Adipocyte (in vitro differentiated cells): ENCODE measurements at regions not wholly inside any gene's neighbourhood (a gene's known extent, or its start where the extent isn't known, plus 50 kb on each side); places are given as distances from the start of the nearest gene placed in this dataset.

Experiments used
- DNase-seq: peaks from one replicate; pipeline ENCODE4 v3.0.0-alpha.2; 2015; ENCODE audit warnings: low read depth
- H3K27me3 ChIP-seq: replicated peaks from 2 replicates; pipeline ENCODE4 v1.7.0; 2013; ENCODE audit warnings: mild to moderate bottlenecking, low read length, moderate library complexity; ENCODE audit not compliant: control insufficient read depth, insufficient read depth
- H3K36me3 ChIP-seq: 2 replicates; pipeline ENCODE4 v1.7.0; 2013; ENCODE audit warnings: low read length, mild to moderate bottlenecking, moderate library complexity; ENCODE audit not compliant: control insufficient read depth, insufficient read depth, severe bottlenecking
- H3K4me1 ChIP-seq: 2 replicates; pipeline ENCODE4 v1.7.0; 2013; ENCODE audit warnings: mild to moderate bottlenecking, low read length, moderate library complexity; ENCODE audit not compliant: control insufficient read depth, insufficient read depth
- H3K4me3 ChIP-seq: 2 replicates; pipeline ENCODE4 v1.7.0; 2013; ENCODE audit warnings: mild to moderate bottlenecking, low read length, moderate library complexity
- H3K9ac ChIP-seq: 2 replicates; pipeline ENCODE4 v1.7.0; 2013; ENCODE audit warnings: mild to moderate bottlenecking, low read length, moderate library complexity
- H3K9me3 ChIP-seq: 2 replicates; pipeline ENCODE4 v1.7.0; 2013; ENCODE audit warnings: mild to moderate bottlenecking, low read length, moderate library complexity; ENCODE audit not compliant: control insufficient read depth

DNA sequence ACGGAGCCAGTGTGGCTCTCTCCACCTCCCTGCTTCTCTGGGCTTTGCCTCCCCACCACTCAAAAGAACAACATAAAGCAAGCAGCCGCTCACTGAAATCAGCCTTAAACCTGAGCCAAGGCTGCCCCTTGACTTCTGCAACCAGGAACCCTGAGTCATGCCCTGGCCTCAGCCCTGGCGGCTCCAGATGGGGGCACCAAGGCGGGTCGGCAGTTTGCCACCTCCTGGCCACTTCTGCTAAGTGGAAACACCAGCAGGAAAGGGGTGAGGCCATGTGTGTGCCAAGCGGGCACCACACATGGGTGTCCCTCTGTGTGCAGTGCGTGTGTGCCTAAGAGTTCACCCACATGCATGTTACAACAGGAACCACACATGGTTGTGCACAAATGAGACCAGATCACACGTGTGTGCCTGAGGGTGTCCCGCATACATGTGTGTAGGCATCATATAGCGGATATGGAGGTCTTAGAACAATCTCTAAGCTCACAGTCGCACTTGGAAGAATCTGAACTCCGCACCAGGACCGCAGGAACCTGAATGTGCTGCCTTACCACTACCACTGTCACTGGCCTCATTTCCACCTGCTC is 221.2 kb downstream of the MN1 start:
- DNase-seq: no peak
- H3K9me3 ChIP-seq: no peaks in the 10 kb centered on the region
- H3K4me1 ChIP-seq: peaks cover 10% of the 10 kb centered on the region
- H3K36me3 ChIP-seq: no peaks in the 10 kb centered on the region
- H3K9ac ChIP-seq: no peak overlapping the region
- no peak overlapping the region for H3K4me3 ChIP-seq
- H3K27me3 ChIP-seq: peaks cover 8% of the 10 kb centered on the region

DNA sequence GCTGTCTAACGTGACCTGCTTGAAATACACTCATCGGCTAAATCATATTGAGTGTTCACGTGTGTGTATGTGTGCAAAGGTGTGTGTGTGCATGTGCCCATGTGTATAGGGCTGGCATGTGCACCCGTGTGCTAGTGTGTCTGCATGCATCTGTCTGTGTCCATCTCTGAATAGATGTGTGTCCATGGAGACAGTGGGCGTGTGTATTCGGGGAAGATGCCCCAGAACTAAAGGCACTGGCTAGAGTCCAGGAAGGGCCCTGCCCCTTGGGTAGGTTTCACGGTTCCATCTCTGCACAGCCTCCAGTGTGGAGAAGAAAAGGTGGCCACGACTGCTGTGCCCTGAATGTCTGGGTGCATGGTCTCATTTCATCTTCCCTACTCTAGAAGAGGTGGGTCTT is 220.3 kb downstream of the MN1 start:
- no peak for DNase-seq
- no peaks in the 10 kb centered on the region for H3K9me3 ChIP-seq
- H3K4me1 ChIP-seq: peaks cover 10% of the 10 kb centered on the region
- no peak overlapping the region for H3K9ac ChIP-seq
- H3K27me3 ChIP-seq: peaks cover 8% of the 10 kb centered on the region
- no peak overlapping the region for H3K4me3 ChIP-seq
- H3K36me3 ChIP-seq: no peaks in the 10 kb centered on the region

DNA sequence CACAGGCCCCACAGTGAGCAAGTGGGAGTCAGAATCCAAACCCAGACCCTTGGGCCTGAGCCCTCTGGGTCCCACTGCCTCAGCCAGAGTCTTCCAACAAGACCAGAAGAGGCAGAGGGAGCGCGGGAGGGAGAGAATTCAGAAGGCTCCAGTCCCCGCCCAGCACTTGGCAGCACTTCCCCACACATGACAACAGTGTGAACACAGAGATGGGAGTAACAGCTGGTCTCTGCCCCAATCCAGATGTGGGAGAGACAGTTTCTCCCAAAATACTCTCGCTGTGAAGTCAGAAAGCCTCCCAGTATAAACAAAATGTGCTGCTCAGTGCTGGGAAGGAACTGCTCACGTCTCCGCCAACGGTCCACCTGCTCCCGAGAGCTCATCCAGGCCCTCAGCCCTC is 219.9 kb downstream of the MN1 start:
- no peaks in the 10 kb centered on the region for H3K9me3 ChIP-seq

DNA sequence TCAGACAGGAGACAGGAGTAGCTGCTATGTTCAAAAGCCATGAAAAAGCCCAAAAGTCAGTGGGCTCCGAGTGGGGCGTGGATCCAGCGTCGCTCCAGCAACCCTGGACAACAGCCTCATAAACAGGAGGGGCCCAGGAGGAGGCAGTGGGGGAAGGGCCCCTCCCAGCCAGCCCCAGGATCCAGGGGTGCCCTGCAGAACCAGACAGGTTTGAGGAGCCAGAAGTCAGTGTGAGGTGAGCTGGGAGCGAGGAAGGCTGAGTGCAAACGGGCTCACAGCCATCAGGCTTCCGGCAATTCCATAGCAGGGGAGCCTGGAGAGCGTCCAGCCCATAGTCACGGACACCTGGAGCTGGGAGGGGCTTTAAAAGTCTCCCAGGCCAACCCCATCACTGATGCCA is 217.7 kb downstream of the MN1 start:
- no peak for DNase-seq
- Histone ChIP-seq H3K4me3 (no peak overlapping the region), H3K36me3 (no peaks in the 10 kb centered on the region), H3K9ac (no peak overlapping the region), H3K4me1 (peaks cover 10% of the 10 kb centered on the region), H3K27me3 (peaks cover 8% of the 10 kb centered on the region), H3K9me3 (peaks cover 4% of the 10 kb centered on the region)

More for the DNA sequence above, 219.9 kb downstream of the MN1 start:
- H3K4me3 ChIP-seq: no peak overlapping the region
- H3K27me3 ChIP-seq: peaks cover 8% of the 10 kb centered on the region
- peak; percentile 66 for DNase-seq
- H3K4me1 ChIP-seq: peaks cover 10% of the 10 kb centered on the region
- H3K36me3 ChIP-seq: no peaks in the 10 kb centered on the region
- no peak overlapping the region for H3K9ac ChIP-seq

DNA sequence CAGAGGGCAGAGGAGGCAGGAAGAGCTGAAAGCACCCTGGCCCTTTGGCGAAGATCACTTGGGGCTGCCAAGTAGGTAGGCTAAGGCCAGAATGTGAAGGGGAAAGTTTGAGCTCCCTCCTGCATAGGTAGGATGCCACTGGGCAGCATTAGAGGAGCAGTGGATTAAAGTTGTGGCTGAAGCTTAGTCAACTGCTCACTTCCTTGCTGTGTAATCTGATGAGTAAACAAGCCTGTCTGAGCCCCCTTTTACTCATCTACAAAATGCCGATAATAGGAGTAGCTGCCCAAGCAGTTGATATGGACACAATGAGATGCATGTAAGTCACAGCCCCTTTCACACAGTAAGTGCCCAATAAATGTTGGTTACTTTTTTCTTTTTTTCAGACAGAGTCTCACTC is 216.4 kb downstream of the MN1 start:
- no peak for DNase-seq
- no peak overlapping the region for H3K4me3 ChIP-seq
- H3K4me1 ChIP-seq: peaks cover 10% of the 10 kb centered on the region
- peaks cover 4% of the 10 kb centered on the region for H3K9me3 ChIP-seq
- no peak overlapping the region for H3K9ac ChIP-seq
- no peaks in the 10 kb centered on the region for H3K27me3 ChIP-seq
- no peaks in the 10 kb centered on the region for H3K36me3 ChIP-seq

DNA sequence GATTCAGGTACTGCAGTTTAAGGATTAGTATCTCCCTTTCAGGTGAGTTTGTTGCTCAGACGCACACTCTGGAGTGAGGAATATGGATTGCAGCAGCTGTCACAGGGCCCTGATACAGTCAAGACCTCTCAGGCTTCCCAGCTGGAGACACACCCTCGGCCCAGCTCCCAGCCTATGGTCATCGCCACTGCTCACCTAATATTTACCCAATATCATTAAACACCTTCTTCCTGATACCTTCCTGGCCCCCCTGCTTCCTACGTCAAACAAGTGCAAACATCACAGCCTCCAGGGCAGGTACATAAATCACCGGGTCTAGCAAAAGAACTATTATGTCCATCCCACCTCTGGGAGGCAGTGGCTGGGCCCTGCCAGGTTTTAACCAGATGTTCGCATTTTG is 213.3 kb downstream of the MN1 start:
- no peak for DNase-seq
- H3K4me1 ChIP-seq: no peaks in the 10 kb centered on the region
- H3K9me3 ChIP-seq: peaks cover 4% of the 10 kb centered on the region
- peaks cover 6% of the 10 kb centered on the region for H3K27me3 ChIP-seq
- H3K4me3 ChIP-seq: no peak overlapping the region
- no peak overlapping the region for H3K9ac ChIP-seq
- H3K36me3 ChIP-seq: no peaks in the 10 kb centered on the region

DNA sequence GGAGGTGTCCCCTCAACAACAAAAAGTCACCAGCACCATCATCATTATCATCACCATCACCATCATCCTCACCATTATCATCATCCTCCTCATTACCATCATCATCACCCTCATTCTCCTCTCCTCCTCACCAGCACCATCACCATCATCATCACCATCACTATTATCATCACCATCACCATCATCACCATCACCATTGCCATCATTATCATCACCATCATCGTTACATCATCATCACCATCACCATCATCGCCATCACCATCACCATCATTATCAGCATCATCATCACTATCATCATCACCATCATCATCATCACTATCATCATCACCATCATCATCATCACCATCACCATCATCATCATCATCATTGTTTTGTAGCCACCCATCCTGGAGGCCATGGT is 212.6 kb downstream of the MN1 start:
- peaks cover 4% of the 10 kb centered on the region for H3K9me3 ChIP-seq
- H3K9ac ChIP-seq: no peak overlapping the region
- H3K36me3 ChIP-seq: no peaks in the 10 kb centered on the region
- H3K27me3 ChIP-seq: peaks cover 6% of the 10 kb centered on the region
- no peaks in the 10 kb centered on the region for H3K4me1 ChIP-seq
- H3K4me3 ChIP-seq: no peak overlapping the region
- DNase-seq: no peak

DNA sequence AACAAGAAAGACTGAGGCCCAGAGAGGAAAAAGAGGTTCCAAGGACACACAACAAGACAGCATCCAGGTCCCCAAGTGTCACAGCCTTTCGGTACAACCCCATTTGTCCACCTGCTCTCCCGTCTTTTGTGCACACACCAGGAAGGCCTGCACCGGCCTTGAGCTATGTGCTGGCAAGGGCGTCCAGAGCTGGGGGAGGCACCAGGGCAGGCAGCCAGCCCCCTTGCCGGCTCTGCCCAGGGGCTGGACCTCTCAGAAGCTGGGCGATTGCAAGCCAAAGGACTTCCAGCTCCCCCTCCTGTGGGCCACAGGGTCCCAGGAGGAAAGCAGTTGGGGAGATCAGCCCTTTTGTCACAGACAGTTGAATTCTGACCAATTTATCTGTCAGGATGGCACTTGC is 210.5 kb downstream of the MN1 start:
- no peaks in the 10 kb centered on the region for H3K36me3 ChIP-seq
- peaks cover 6% of the 10 kb centered on the region for H3K27me3 ChIP-seq
- no peak for DNase-seq
- H3K9me3 ChIP-seq: peaks cover 4% of the 10 kb centered on the region
- no peaks in the 10 kb centered on the region for H3K4me1 ChIP-seq
- H3K9ac ChIP-seq: no peak overlapping the region
- H3K4me3 ChIP-seq: no peak overlapping the region

DNA sequence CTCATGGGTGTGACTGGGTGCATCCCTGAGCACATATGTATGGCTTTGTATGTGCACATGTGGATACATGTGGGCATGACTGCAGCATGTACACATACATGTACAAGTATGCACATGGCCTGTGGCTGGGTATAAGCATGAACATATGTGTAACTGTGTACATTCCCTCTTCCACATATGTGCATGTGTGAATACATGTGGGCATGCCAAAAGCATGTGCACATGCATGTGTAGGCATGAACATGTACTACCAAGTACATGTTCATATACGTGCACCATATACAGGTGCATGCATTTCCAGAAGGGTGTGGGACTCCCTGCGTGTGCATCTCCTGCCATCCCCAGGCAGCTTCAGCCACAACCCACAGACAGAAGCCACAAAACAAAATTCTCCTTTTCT is 208.2 kb downstream of the MN1 start:
- H3K4me1 ChIP-seq: no peaks in the 10 kb centered on the region
- no peaks in the 10 kb centered on the region for H3K9me3 ChIP-seq
- no peak overlapping the region for H3K9ac ChIP-seq
- H3K27me3 ChIP-seq: peaks cover 6% of the 10 kb centered on the region
- no peaks in the 10 kb centered on the region for H3K36me3 ChIP-seq
- no peak for DNase-seq
- no peak overlapping the region for H3K4me3 ChIP-seq

DNA sequence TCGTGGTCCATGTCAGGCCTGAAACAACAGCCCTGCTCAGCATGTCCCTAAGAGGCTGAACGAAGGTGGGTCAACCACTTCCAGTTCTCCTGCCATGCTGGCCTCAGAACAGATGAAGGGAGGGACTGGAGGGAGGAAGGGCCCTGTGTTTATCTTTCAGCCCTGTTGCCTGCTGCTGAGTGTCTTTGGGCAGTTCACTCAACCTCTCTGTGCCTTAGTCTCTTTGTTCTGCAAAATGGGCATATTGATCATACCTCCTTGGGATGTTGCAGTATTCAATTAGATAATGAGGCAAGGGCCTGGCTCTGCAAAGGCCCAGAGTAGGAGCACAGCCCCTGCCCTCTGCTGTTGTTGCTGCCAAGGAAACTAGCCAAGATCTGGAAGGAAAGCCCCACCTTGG is 207.5 kb downstream of the MN1 start:
- no peak for DNase-seq
- H3K9me3 ChIP-seq: no peaks in the 10 kb centered on the region
- H3K27me3 ChIP-seq: peaks cover 6% of the 10 kb centered on the region
- H3K4me1 ChIP-seq: no peaks in the 10 kb centered on the region
- no peak overlapping the region for H3K4me3 ChIP-seq
- no peaks in the 10 kb centered on the region for H3K36me3 ChIP-seq
- H3K9ac ChIP-seq: no peak overlapping the region

DNA sequence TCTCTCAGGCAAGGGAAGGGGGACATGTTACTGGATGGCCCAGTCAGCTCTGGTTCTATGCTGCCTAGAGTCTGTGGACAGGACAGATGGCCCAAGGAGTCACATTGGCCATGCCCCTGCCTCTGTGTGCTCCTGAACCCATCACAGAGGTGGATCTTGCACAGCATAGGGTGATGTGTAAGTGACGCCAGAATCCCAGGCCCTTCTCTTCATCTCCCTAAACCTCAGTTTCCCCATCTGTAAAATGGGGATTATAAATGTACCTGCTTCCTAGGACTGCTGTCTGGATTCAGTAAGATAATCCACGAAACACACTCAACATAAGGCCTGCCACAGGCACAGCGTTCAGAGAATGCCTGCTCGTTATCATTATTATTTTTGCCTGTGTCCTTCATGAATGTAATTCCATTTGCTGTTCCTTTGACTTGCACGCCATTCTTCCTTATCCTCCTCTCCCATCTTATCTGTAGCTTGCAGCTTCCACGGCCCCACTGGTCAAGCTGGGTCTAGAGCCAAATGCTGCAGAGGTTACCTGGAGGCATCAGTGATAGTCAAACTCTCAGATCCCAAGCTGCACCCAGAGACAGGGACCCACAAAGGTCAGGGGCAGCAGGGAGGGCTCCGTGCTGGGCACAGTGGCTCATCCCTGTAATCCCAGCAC is 207.0 kb downstream of the MN1 start:
- Histone ChIP-seq H3K9me3 (no peaks in the 10 kb centered on the region), H3K27me3 (peaks cover 6% of the 10 kb centered on the region), H3K36me3 (no peaks in the 10 kb centered on the region), H3K9ac (no peak overlapping the region), H3K4me1 (no peaks in the 10 kb centered on the region), H3K4me3 (no peak overlapping the region)
- DNase-seq: no peak
